Stimulated activated CD8-positive, alpha-beta memory T cell treated with anti-CD3 and anti-CD28 coated beads, Interleukin-15, amount 100 ng/mL, for 1 hour (primary cell): ENCODE measurements at regions not wholly inside any gene's neighbourhood (a gene's known extent, or its start where the extent isn't known, plus 50 kb on each side); places are given as distances from the start of the nearest gene placed in this dataset.
A peak's percentile ranks its signal among the peaks of the same experiment; 100 is the strongest.
"Not testable (repeated sequence)": the region's sequence is repeated elsewhere in the genome, so short reads cannot be mapped to it uniquely, and the experiment has no call there.

ENCODE experiments used
- DNase-seq: peaks from one replicate; pipeline ENCODE4 v3.0.0-alpha.2; 2020; ENCODE audit warnings: low read depth

- no peak for DNase-seq
Measured at GRCh38 chr10:23648618-23649017, 209.7 kb downstream of the OTUD1 start.

GRCh38 chr10:23656735-23657134 lies 217.9 kb downstream of the OTUD1 start:
- no peak for DNase-seq

- DNase-seq = no peak
Measured at GRCh38 chr10:23657677-23658076, 218.8 kb downstream of the OTUD1 start.

GRCh38 chr10:23671866-23672265 lies 233.0 kb downstream of the OTUD1 start:
- DNase-seq = not testable (repeated sequence)

GRCh38 chr10:23675585-23675984 lies 236.7 kb downstream of the OTUD1 start:
- no peak for DNase-seq

- DNase-seq = no peak
Measured at GRCh38 chr10:23676296-23676695, 237.4 kb downstream of the OTUD1 start.

- no peak for DNase-seq
Measured at GRCh38 chr10:23686722-23687121, 247.8 kb downstream of the OTUD1 start.

- DNase-seq = no peak
Measured at GRCh38 chr10:23692736-23693135, 253.9 kb downstream of the OTUD1 start.

- no peak for DNase-seq
Measured at GRCh38 chr10:23693501-23693901, 254.6 kb downstream of the OTUD1 start.

GRCh38 chr10:23693925-23694324 lies 255.1 kb downstream of the OTUD1 start:
- no peak for DNase-seq

- DNase-seq = no peak
Measured at GRCh38 chr10:23694446-23694920, 255.6 kb downstream of the OTUD1 start.

GRCh38 chr10:23694921-23695824 lies 256.3 kb downstream of the OTUD1 start:
- no peak for DNase-seq

- DNase-seq = no peak
Measured at GRCh38 chr10:23695825-23696420, 257.0 kb downstream of the OTUD1 start.

- DNase-seq = no peak
Measured at GRCh38 chr10:23696476-23696875, 257.6 kb downstream of the OTUD1 start.

- peak; percentile 9 for DNase-seq
Measured at GRCh38 chr10:23702977-23703414, 264.1 kb downstream of the OTUD1 start.

- DNase-seq = no peak
Measured at GRCh38 chr10:23715363-23715762, 276.5 kb downstream of the OTUD1 start.

GRCh38 chr10:23717913-23718312 lies 279.0 kb downstream of the OTUD1 start:
- no peak for DNase-seq

GRCh38 chr10:23718946-23719345 lies 280.1 kb downstream of the OTUD1 start:
- no peak for DNase-seq

GRCh38 chr10:23723796-23724195 lies 284.9 kb downstream of the OTUD1 start:
- DNase-seq = no peak

- no peak for DNase-seq
Measured at GRCh38 chr10:23725548-23725947, 286.7 kb downstream of the OTUD1 start.

GRCh38 chr10:23742368-23742767 lies 303.5 kb downstream of the OTUD1 start:
- no peak for DNase-seq

- no peak for DNase-seq
Measured at GRCh38 chr10:23742807-23743206, 303.9 kb downstream of the OTUD1 start.

- no peak for DNase-seq
Measured at GRCh38 chr10:23754179-23754578, 315.3 kb downstream of the OTUD1 start.
